ENCODE measurements at regions not wholly inside any gene's neighbourhood (a gene's known extent, or its start where the extent isn't known, plus 50 kb on each side); places are given as distances from the start of the nearest gene placed in this dataset.
"Not testable (repeated sequence)": the region's sequence is repeated elsewhere in the genome, so short reads cannot be mapped to it uniquely, and the experiment has no call there.

GRCh38 chr6:146943664-146944063 is 260.6 kb upstream of the STXBP5 start:
- no peak for DNase-seq

- no peak for DNase-seq
These were observed 260.1 kb upstream of the STXBP5 start for GRCh38 chr6:146944077-146944476.

GRCh38 chr6:146944809-146945208 is 259.4 kb upstream of the STXBP5 start:
- DNase-seq = no peak

DNA sequence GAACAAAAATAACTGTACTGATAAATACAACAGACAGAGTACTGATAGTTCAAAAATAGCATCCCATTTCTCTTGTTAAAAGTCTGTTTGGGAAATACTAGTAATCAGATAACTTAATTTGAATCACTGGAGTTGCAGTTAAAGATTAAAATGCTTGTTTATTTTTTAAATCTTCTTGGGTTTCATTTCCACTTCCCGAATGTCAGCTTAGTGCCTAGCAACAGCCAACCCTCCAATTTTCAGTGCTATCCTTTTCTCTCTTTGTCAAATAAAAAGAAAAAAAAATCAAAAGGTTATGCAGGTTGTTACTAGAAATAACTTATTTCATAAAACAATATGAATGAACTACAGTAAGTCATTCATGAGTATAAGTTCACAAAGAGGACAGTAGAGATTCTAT is 257.7 kb upstream of the STXBP5 start:
- DNase-seq = no peak

DNA sequence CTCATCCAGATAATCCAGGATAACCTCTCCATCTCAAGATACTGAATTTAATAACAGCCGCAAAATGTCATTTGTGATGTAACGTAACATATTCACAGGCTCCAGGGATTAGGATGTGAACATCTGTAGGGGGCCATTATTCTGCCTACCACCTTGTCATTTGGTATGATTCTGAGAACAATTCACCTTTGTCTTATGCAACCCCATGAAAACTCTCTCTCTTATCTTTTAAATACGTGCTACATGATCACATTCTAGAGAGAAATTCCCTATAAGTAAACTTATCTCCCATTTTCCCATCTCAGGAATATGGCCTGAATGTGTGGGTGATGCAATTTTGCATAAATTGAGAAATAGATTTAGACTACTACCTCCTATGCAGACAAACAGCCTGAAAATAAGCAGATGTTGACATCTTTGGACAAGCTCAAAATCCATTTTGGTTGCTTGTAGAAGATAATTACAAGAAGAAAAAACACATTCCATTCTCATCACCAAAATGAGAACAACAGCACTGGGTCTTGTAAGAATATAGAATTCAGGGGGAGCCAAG is 255.4 kb upstream of the STXBP5 start:
- no peak for DNase-seq

GRCh38 chr6:146949425-146949824 is 254.8 kb upstream of the STXBP5 start:
- no peak for DNase-seq

GRCh38 chr6:146950351-146950835 is 253.8 kb upstream of the STXBP5 start:
- peak in 1 of 5 donors; percentile 38 for DNase-seq

GRCh38 chr6:146955570-146955969 is 248.6 kb upstream of the STXBP5 start:
- no peak for DNase-seq

DNA sequence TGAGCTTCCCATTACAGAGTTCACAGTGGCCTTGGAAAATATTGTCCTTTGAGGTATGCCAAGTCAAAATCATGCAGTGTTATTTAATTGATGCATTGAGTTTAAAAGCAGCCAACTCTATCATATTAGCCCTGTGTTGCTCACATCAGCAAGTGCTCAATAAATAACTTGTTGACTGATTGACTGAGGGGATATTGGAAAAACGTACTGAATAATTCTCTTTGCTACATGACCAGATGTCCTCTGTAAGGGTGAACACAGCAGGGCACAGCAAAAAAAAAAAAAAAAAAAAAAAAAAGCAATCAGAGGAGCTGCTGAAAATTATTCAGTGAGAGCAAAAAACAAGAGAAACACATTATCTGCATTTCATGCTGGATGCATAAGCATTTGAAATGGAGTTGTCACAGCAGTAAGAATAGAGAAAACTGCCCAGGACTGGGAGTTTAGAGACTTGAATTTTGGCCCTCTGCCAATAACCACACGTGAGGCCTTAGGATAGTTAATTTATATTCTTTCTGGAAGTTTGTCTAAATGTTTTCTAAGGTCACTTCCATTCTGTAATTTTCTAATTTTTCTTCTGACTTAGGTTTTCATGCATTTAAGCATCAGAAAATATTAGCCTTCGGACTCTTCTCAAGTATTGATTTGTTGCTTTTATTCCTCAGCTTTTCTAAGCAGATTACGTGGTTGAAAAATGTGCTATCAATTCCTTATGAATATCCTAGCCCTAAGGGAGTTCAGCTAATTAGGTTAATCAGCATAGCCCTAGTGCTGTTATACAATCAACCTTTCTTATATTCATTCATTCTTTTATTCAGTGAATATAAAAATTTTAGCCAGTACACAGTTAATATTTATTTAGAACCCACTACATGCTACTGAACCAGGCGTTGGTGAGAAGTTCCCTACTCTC is 246.8 kb upstream of the STXBP5 start:
- DNase-seq = no peak

DNA sequence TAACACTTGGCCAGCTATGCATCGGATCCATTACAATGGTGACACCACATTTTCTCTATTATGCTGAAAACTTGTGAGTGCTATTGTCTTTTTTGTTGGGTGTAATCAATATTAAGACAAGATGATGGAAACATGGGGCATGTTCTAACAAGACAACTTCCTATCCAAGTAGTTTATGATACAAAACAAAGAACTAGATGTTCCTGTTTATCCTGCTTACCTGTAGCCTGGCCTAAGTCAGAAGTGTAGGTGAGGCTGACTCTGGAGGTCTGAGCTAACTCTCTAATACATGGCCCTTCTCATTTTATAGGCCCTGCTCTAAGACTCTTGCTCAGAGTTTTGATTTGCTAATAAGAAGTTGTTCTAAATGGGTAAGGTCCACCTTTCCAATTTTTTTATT is 242.4 kb upstream of the STXBP5 start:
- DNase-seq = no peak

- DNase-seq = no peak
These were observed 241.9 kb upstream of the STXBP5 start for GRCh38 chr6:146962329-146962728.

- DNase-seq = no peak
These were observed 239.0 kb upstream of the STXBP5 start for GRCh38 chr6:146965110-146965689.

- no peak for DNase-seq
These were observed 236.0 kb upstream of the STXBP5 start for GRCh38 chr6:146968041-146968760.

DNA sequence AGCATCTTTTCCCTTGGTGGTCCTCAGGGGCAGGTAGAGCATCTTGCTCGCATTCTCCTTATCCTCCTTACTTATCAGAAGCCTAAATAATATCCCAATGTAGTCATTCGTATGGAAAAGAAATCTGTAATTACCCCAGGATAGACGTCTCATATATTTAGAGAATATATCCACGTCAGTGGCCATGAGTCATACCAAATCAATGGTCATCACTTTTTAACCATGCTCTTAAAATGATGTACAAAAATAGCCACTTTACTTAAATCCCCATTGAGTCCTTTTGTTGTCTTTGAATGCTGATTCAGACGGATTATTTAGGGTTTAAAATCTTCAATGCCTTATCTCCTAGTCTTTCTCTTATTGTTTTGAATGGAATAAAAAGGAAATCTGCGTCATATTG is 231.7 kb upstream of the STXBP5 start:
- DNase-seq = no peak

GRCh38 chr6:146974351-146974750 is 229.9 kb upstream of the STXBP5 start:
- DNase-seq = no peak

DNA sequence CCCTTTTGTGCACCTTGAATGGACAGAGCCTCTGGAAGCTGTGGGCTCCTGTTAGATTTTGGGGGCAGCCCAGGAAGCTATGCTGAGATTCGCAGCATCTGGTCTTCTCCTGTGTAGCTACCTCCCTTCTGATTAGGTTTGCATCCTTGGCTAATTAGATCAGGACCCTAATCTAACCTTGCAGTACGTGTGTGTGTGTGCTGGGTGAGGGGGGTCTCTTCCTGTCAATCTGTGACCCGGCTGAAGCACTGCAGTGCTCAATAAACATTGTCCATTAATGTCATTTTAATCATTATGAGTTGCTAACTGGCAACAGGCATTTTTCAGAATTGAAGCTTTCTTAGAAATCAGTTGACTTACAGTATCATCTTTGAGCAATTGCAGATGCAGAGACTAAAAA is 229.1 kb upstream of the STXBP5 start:
- DNase-seq = no peak

DNA sequence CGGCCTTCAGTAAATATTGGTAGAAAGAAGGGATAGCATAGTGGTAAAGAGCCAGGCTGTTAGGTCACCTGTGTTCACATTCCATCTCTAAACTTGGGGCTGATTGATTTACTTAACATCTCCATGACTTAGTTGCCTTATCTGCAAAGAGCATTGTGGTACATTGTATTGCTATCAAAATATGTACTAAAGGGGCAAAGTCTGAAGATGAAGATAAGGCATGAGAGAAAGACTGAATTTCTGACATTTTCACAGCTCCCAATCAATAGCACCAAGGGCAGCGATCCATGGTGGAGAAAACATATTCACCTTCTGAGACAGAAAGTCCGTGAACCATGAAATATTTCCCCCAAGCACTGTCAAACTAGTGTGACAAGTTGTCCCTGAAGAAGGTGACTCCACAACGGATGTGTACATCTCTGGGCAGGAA is 223.3 kb upstream of the STXBP5 start:
- no peak for DNase-seq

GRCh38 chr6:146981981-146982380 is 222.2 kb upstream of the STXBP5 start:
- no peak for DNase-seq

DNA sequence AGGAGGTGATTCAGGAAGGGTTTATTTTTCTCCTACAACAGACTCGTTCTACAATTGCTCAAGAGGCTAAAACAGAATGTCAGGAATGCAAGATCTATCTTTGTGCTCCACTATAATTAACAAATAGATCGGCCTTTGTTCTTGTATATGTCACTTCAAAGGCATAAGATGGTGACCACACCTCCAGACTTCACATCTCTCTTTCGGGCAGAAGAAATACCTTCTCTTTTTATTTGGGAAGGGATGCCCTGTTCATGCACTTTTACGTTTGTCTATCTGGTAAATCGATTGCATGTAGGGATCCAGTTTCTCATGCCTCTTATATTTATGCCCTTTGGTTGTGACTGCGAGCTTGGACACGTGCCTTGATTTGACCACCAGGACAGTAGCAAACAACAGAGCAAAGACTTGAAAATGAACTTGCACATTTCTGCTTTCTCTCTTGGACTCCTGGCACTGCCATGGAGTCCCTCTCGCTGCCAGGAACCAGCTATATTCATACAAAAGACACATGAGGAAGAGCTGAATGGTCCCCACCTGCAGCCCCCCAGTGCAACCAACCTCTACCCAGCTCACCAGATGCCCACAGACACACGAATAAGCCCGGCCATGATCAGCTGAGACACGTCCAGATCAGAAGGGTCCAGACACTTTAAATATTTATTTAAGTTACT is 219.8 kb upstream of the STXBP5 start:
- DNase-seq = no peak

GRCh38 chr6:146985111-146985510 is 219.1 kb upstream of the STXBP5 start:
- DNase-seq = no peak

- no peak for DNase-seq
These were observed 218.3 kb upstream of the STXBP5 start for GRCh38 chr6:146985966-146986365.

- not testable (repeated sequence) for DNase-seq
These were observed 216.3 kb upstream of the STXBP5 start for GRCh38 chr6:146987938-146988337.

DNA sequence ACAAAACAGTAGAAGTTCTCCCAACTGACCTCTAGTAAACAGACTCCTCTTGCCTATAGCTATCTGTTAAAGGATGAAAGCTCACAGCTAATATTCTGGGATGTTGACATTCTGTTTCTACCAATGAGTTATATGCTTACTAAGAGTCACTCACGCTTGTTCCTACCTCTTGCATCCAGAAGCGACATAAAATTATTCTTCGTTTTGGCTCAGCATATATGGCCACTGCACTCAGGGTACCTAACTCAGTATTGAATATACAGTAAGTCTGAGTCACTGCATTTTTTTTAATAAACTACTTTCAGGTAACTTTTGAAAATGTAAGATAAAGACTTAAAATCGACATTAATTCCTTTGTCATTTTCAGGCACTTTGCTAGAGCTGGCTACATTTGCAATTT is 214.4 kb upstream of the STXBP5 start:
- no peak for DNase-seq
